PC-9 (cell line): ENCODE measurements at regions not wholly inside any gene's neighbourhood (a gene's known extent, or its start where the extent isn't known, plus 50 kb on each side); places are given as distances from the start of the nearest gene placed in this dataset.

Experiments
- CTCF ChIP-seq: fragments of 200-600 bp; sonication (generic); conservative IDR thresholded peaks from 2 replicates; pipeline ENCODE4 v1.6.1; 2017; ENCODE audit warnings: mixed run types, antibody characterized with exemption, mild to moderate bottlenecking, moderate library complexity
- EZH2 ChIP-seq: fragments of 200-600 bp; sonication (generic); IDR thresholded peaks from 2 replicates; pipeline ENCODE4 v1.8.0; 2017; ENCODE audit warnings: antibody characterized with exemption, low read depth

- no peak for TF ChIP-seq CTCF
- TF ChIP-seq EZH2 = no peak
Observed at GRCh38 chr9:14497476-14497875, 183.5 kb upstream of the NFIB start.
